HUES48 (cell line): ENCODE measurements at regions not wholly inside any gene's neighbourhood (a gene's known extent, or its start where the extent isn't known, plus 50 kb on each side); places are given as distances from the start of the nearest gene placed in this dataset.

Experiments
- H3K27ac ChIP-seq: one replicate; pipeline ENCODE4 v1.7.0; 2013; ENCODE audit warnings: low read depth, low read length, inconsistent platforms
- H3K27me3 ChIP-seq: 2 replicates; pipeline ENCODE4 v1.6.1; 2013; ENCODE audit warnings: mild to moderate bottlenecking, low read length; ENCODE audit not compliant: control insufficient read depth, insufficient read depth
- H3K36me3 ChIP-seq: 2 replicates; pipeline ENCODE4 v1.6.1; 2013; ENCODE audit warnings: low read length; ENCODE audit not compliant: control insufficient read depth, insufficient read depth
- H3K4me1 ChIP-seq: 2 replicates; pipeline ENCODE4 v1.6.1; 2013; ENCODE audit warnings: mild to moderate bottlenecking, low read length; ENCODE audit not compliant: control insufficient read depth, insufficient read depth
- H3K4me3 ChIP-seq: 2 replicates; pipeline ENCODE4 v1.5.1; 2013; ENCODE audit warnings: mild to moderate bottlenecking, low read depth, low read length
- H3K9ac ChIP-seq: 2 replicates; pipeline ENCODE4 v1.6.1; 2013; ENCODE audit warnings: mild to moderate bottlenecking, low read depth, low read length, moderate library complexity
- H3K9me3 ChIP-seq: 2 replicates; pipeline ENCODE4 v1.6.1; 2013; ENCODE audit warnings: low read length; ENCODE audit not compliant: control insufficient read depth, insufficient read depth

DNA sequence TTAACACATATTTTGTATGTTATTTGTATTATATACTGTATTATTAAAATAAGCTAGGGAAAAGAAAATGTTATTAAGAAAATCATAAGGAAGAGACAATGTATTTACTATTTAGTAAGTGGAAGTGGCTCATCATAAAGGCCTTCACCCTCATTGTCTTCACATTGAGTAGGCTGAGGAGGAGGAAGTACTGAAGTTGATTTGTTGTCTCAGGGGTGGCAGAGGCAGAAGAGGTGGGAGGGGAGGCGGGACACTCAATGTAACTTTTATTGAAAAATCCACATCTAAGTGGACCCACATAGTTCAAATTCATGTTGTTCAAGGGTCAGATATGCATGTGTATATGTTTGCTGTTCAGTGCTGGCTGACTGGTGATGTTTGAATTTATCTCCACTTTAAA is 210.2 kb upstream of the CITED2 start:
- Histone ChIP-seq H3K4me1 (no peaks in the 10 kb centered on the region), H3K36me3 (no peaks in the 10 kb centered on the region)

DNA sequence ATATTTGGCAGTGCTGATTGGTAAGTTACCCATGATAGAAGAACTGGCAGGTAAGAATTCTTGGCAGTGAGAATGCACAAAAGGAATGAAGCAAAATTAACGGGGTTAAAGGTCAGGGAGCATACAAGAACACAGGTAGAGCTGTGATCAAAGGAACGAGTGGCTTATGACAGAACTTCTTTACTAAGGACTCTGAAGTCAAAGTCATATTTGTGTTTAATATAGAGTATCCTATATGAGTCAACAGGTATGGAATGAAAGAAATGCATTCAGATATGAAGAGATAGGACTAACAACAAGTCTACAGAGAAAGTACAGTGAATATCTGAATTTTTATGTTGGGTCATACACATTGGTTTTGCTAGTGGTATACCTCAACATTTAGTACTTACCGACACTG is 209.0 kb upstream of the CITED2 start:
- H3K36me3 ChIP-seq = no peaks in the 10 kb centered on the region
- H3K4me1 ChIP-seq = no peaks in the 10 kb centered on the region
- H3K27ac ChIP-seq = no peak overlapping the region
- no peak overlapping the region for H3K4me3 ChIP-seq
- H3K9me3 ChIP-seq = no peaks in the 10 kb centered on the region
- H3K27me3 ChIP-seq = no peaks in the 10 kb centered on the region
- no peak overlapping the region for H3K9ac ChIP-seq

More for the DNA sequence above, 210.2 kb upstream of the CITED2 start:
- Histone ChIP-seq H3K9ac (no peak overlapping the region), H3K27ac (no peak overlapping the region), H3K4me3 (no peak overlapping the region), H3K9me3 (no peaks in the 10 kb centered on the region), H3K27me3 (no peaks in the 10 kb centered on the region)

DNA sequence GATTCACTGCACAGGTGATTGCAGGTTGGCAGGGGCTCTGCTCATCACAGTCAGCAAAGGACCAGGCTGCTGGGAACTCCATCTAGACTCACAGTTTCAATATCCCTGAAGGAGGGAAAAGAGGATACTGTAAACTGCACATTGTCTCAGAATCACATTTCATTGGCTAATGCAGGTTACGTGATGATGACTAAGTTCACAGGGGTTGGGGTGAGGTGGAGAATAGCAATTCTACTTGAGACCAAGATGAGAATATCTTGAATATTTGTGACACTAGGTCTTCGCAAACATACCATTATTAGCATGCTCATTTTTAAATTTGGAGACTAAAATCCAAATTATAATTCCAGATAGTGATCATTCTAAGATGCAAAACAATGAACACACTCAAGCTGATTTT is 208.5 kb upstream of the CITED2 start:
- H3K4me3 ChIP-seq = no peak overlapping the region
- H3K36me3 ChIP-seq = no peaks in the 10 kb centered on the region
- no peak overlapping the region for H3K9ac ChIP-seq
- no peaks in the 10 kb centered on the region for H3K27me3 ChIP-seq
- H3K9me3 ChIP-seq = no peaks in the 10 kb centered on the region
- H3K4me1 ChIP-seq = peaks cover 2% of the 10 kb centered on the region; the same call in 1 of the 2 replicates
- H3K27ac ChIP-seq = no peak overlapping the region

DNA sequence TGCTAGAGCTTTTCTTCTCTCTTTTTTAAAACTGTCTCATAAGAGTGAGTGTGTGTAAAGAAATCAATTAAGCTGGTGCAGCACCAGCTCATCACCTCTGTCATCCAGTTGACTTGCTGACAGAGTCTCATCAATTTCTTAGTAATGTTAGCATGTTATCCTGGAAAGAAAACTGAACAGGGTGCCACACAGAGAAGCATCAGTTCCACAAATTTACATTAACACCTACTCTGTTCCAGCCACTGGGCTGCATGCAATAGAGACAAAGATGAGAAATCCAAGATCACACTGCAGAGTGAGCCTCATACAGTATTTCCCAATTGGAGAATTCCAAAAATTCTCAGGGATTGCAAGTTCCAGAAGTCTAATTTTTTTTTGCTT is 207.0 kb upstream of the CITED2 start:
- Histone ChIP-seq H3K9me3 (no peaks in the 10 kb centered on the region), H3K27ac (no peak overlapping the region), H3K36me3 (no peaks in the 10 kb centered on the region), H3K9ac (no peak overlapping the region), H3K4me3 (no peak overlapping the region), H3K27me3 (no peaks in the 10 kb centered on the region), H3K4me1 (peaks cover 5% of the 10 kb centered on the region; the same call in 1 of the 2 replicates)

DNA sequence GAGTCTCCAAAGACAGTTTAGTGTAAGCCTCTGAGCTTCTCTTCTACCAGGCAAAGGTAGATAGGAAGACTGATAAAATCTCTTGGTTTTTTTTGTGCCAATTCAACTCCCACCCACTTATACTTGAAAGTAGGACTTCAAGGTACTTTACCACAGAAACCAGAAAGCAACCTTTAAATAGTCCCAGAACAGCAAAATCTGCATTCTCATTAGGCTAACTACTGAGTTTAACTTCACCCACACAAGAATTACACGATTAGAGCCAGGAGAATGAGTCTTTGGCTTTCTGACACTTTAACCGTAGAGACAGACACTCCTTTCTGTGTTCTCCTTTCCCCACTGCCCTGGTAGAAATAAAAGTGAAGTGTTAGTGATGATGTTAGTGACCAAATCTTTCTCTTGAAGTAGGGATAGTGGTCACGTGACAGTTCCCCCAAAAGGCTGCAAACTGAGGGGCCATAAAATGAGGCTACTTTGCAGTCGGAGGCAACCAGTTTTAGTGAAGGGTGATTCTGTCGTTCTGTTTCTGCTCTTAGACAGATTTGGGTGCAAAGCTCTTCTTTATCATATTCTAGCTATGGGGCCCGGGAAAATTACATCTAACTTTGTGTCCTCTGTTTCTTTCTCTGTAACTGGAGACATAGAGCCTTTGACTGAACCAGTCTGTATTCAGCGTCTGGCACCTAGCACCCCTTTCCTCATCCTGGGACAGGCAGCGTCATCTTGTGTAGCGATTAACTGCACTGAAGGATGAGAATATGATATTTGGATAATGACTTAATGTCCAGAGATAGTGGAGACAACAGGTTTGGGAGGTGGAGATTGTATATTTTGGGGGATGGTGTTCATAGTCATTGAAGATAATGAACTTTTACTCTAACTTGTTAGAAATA is 206.4 kb upstream of the CITED2 start:
- H3K9me3 ChIP-seq = no peaks in the 10 kb centered on the region
- H3K4me3 ChIP-seq = no peak overlapping the region
- peaks cover 5% of the 10 kb centered on the region; the same call in 1 of the 2 replicates for H3K4me1 ChIP-seq
- H3K9ac ChIP-seq = no peak overlapping the region
- no peaks in the 10 kb centered on the region for H3K36me3 ChIP-seq
- no peak overlapping the region for H3K27ac ChIP-seq
- no peaks in the 10 kb centered on the region for H3K27me3 ChIP-seq

DNA sequence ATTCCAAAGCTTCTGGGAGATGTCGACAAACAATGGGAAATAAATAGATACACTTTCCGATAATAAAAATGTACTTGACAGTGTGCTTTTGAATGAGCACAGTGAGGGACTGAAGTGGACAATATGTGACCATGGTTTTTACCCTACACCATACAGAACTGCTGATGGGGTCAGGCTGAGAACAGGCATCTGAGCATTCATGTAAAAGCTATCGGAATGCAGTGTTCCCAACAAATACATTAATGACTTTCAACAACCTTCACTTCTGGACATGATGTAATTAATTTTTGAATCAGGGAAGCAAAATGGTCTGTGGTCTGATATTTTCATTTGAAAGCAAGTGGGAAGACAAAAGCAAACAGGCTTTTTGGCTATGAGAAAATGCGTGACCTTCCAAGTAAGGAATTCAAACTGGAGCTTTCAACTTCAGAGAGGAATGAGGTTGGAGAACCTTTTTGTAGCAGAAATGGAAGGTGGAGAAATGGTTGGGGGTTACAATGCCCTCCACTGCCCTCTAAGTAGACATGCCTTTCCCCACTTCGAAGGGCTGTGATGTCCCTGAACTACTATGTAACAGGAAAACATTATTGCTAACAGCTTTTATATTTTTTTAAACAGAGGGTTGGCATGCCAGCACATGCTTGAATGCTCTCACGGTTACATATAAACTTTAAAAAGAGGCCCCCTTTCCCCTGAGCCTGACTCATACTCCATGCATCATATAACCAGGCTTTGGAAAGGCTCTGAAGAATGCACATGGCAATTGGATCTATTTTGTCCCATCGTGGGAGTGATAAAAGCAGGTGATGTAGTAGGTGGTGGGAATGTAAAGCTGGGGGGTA is 203.5 kb upstream of the CITED2 start:
- no peak overlapping the region for H3K4me3 ChIP-seq
- H3K27ac ChIP-seq = no peak overlapping the region

DNA sequence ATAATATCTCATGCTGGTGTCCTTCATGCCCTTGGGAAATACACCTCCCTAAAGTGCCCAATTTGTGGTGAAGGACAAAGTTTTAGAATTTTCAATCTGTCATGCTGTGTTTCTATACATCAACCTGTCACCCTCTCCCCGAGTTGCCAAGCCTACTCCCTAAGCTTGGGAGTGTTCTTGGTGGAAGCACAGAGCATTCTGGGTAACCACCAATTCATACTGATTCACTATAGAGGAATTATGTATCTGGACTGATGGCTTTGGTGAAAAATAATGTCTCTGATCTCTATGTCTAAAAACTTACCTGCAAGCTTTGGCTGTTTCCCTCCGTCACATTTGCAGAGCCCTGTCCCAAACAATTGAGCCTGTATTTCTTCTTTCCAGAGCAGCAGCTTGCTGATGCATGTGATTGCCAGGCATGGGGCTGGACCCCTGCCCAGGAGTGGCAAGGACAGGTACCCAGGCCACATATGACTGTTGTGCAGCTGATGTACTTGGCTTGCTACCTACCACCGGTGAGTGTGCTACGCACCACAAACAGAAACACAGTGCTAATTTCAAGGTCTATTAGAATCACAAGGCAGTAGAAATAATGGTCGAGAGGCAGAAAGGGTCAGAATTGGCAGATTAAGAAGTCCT is 202.8 kb upstream of the CITED2 start:
- Histone ChIP-seq H3K9me3 (no peaks in the 10 kb centered on the region; the same call in 1 of the 2 replicates), H3K27me3 (no peaks in the 10 kb centered on the region), H3K4me1 (peaks cover 5% of the 10 kb centered on the region; the same call in 1 of the 2 replicates), H3K9ac (no peak overlapping the region), H3K27ac (no peak overlapping the region), H3K4me3 (no peak overlapping the region), H3K36me3 (no peaks in the 10 kb centered on the region)

More for the DNA sequence above, 203.5 kb upstream of the CITED2 start:
- H3K27me3 ChIP-seq = no peaks in the 10 kb centered on the region
- no peaks in the 10 kb centered on the region; the same call in 1 of the 2 replicates for H3K9me3 ChIP-seq
- no peaks in the 10 kb centered on the region for H3K36me3 ChIP-seq
- H3K9ac ChIP-seq = no peak overlapping the region
- H3K4me1 ChIP-seq = peaks cover 5% of the 10 kb centered on the region; the same call in 1 of the 2 replicates

DNA sequence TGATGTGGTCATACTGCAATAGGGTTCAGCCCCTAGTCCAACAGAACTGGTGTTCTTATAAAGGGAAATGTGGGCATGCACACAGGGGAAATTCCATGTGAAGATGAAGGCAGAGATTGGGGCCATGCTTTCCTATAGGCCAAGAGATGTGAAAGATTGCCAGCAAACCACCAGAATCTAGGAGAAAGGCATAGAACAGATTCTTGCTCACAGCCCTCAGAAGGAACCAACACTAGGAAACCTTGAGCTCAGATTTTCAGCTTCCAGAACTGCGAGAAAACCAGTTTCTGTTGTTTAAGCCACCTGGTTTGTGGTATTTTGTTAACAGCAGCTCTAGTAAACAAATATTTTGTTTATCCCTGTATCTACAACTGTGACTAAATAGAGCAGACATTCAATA is 197.6 kb upstream of the CITED2 start:
- Histone ChIP-seq H3K36me3 (no peaks in the 10 kb centered on the region), H3K4me3 (no peak overlapping the region), H3K4me1 (no peaks in the 10 kb centered on the region), H3K27ac (no peak overlapping the region), H3K9me3 (no peaks in the 10 kb centered on the region; the same call in 1 of the 2 replicates), H3K27me3 (no peaks in the 10 kb centered on the region), H3K9ac (no peak overlapping the region)

DNA sequence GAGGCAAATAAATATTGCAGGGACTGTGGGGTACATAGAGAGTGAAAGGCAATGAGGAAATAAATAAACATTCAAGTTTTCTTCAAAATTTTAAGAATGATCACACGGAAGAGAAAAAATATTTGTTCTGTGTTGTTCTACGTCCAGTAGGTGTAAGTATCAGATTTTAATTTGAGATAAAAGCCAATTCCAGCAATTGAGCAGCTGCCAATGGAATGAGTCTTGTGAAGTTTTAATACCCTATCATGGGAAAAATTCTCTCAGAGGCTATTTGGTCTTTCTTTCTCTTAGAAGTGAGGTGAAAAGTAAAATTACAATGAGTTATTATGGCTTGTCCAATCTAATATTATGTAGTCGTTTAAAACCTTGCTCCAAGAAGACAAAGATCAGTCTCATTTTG is 195.7 kb upstream of the CITED2 start:
- no peak overlapping the region for H3K27ac ChIP-seq
- H3K27me3 ChIP-seq = no peaks in the 10 kb centered on the region
- H3K9me3 ChIP-seq = no peaks in the 10 kb centered on the region; the same call in 1 of the 2 replicates
- H3K4me1 ChIP-seq = no peaks in the 10 kb centered on the region
- H3K4me3 ChIP-seq = no peak overlapping the region
- no peaks in the 10 kb centered on the region for H3K36me3 ChIP-seq
- no peak overlapping the region for H3K9ac ChIP-seq

DNA sequence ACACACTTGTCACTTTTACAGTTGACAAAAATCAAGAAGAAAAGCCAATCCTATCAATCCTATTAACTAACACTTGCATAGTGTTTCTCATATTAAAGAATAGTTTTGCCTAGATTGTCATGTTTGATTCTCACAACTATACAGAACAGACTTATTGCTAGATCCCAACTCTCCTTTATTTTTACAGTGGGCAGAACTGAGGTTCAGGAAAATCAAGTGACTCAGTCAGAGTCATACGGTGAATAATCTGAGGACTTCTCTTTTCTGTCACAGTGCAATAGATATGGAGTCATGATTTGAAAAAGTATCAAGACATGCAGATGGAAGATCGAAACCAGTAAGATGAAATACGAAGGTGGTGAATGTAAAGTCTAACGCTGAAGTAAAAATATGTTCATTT is 195.1 kb upstream of the CITED2 start:
- Histone ChIP-seq H3K36me3 (no peaks in the 10 kb centered on the region), H3K9ac (no peak overlapping the region), H3K27me3 (no peaks in the 10 kb centered on the region), H3K4me1 (no peaks in the 10 kb centered on the region), H3K4me3 (no peak overlapping the region), H3K9me3 (no peaks in the 10 kb centered on the region; the same call in 1 of the 2 replicates), H3K27ac (no peak overlapping the region)
